Fibroblast of lung (primary cell): ENCODE measurements at regions not wholly inside any gene's neighbourhood (a gene's known extent, or its start where the extent isn't known, plus 50 kb on each side); places are given as distances from the start of the nearest gene placed in this dataset.

ENCODE experiments used
- EZH2 ChIP-seq: IDR thresholded peaks from 2 replicates; pipeline ENCODE4 v1.5.1; 2012; ENCODE audit warnings: low read length, control low read depth, mild to moderate bottlenecking; ENCODE audit errors: missing control alignments
- TF ChIP-seq, protein P1 (sequence below), 2 donors: IDR thresholded peaks in 1 of 2; conservative IDR thresholded peaks in 1 of 2; 1 replicate in 1 of 2; 2 replicates in 1 of 2; pipeline ENCODE4 v1.5.1; 2011 to 2012; ENCODE audit warnings: low read length in 2 of 2, control low read depth in 1 of 2, inconsistent platforms in 1 of 2, low read depth in 1 of 2, mild to moderate bottlenecking in 1 of 2

DNA sequence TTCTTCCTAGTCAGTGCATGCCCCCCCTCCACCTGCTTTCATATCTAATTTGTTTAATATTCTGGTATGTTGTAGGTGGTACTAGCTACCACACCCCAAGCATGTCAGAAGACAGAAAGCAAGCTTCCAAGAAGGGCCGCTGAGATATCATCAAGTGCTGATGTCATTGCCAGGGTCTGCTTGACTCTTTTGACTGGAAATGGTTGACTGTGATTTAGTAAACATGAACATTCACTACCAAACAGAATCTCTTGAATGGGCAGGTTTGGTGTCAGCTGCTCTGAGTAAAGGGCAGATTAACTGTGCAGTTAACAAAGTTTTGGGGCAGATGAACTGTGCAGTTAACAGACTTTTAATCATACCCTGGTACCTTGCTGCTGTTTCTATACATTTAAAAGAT is 244.2 kb upstream of the SATB1 start:
- no peak for TF ChIP-seq EZH2
- TF ChIP-seq, protein P1, sequence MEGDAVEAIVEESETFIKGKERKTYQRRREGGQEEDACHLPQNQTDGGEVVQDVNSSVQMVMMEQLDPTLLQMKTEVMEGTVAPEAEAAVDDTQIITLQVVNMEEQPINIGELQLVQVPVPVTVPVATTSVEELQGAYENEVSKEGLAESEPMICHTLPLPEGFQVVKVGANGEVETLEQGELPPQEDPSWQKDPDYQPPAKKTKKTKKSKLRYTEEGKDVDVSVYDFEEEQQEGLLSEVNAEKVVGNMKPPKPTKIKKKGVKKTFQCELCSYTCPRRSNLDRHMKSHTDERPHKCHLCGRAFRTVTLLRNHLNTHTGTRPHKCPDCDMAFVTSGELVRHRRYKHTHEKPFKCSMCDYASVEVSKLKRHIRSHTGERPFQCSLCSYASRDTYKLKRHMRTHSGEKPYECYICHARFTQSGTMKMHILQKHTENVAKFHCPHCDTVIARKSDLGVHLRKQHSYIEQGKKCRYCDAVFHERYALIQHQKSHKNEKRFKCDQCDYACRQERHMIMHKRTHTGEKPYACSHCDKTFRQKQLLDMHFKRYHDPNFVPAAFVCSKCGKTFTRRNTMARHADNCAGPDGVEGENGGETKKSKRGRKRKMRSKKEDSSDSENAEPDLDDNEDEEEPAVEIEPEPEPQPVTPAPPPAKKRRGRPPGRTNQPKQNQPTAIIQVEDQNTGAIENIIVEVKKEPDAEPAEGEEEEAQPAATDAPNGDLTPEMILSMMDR (conservative IDR thresholded peaks at IDR 0.05 in 1 of 2, IDR thresholded peaks at IDR 0.05 in 1 of 2; ENCODE audit: low read depth in 1 of 2, low read length in 2 of 2), result no peak
